Heart right ventricle (tissue), 16 donors: ENCODE measurements at regions not wholly inside any gene's neighbourhood (a gene's known extent, or its start where the extent isn't known, plus 50 kb on each side); places are given as distances from the start of the nearest gene placed in this dataset.

Experiments
- ATAC-seq, 8 donors: fragments of 200-7000 bp; cut with Tn5 transposase; one replicate each; pipeline ENCODE4 v1.9.1; 2020; ENCODE audit warnings: mild to moderate bottlenecking in 8 of 8, moderate library complexity in 8 of 8, moderate number of reproducible peaks in 1 of 8
- DNase-seq, 2 donors: peaks; one replicate each; pipeline ENCODE4 v3.0.0-alpha.2; 2020
- H3K27ac ChIP-seq, 10 donors: fragments of 200-600 bp; sonication (generic) in 2 of 10; one replicate each; pipeline versions ENCODE4 v1.5.0 to v1.8.0; 2020 to 2022; ENCODE audit warnings: mild to moderate bottlenecking in 3 of 10
- H3K27me3 ChIP-seq, 7 donors: fragments of 200-600 bp; one replicate each; pipeline ENCODE4 v1.8.0; 2021 to 2022; ENCODE audit warnings: mild to moderate bottlenecking in 2 of 7
- H3K36me3 ChIP-seq, 9 donors: fragments of 200-600 bp; sonication (generic) in 1 of 9; one replicate each; pipeline versions ENCODE4 v1.5.0 to v1.8.0; 2020 to 2022; ENCODE audit warnings: mild to moderate bottlenecking in 2 of 9
- H3K4me1 ChIP-seq, 9 donors: fragments of 200-600 bp; sonication (generic) in 1 of 9; one replicate each; pipeline versions ENCODE4 v1.5.0 to v1.8.0; 2020 to 2022; ENCODE audit warnings: mild to moderate bottlenecking in 4 of 9
- H3K4me3 ChIP-seq, 10 donors: fragments of 200-600 bp; sonication (generic) in 2 of 10; one replicate each; pipeline versions ENCODE4 v1.5.0 to v1.8.0; 2020 to 2022; ENCODE audit warnings: mild to moderate bottlenecking in 7 of 10, moderate library complexity in 2 of 10
- H3K9me3 ChIP-seq, 11 donors: fragments of 200-600 bp in 10 of 11; sonication (generic) in 2 of 11; one replicate each; pipeline versions ENCODE4 v1.5.0 to v1.8.0; 2013 to 2022; ENCODE audit warnings: mild to moderate bottlenecking in 2 of 11, control low read depth in 1 of 11, moderate library complexity in 1 of 11
- CTCF ChIP-seq, 9 donors: fragments of 200-600 bp; sonication (generic) in 2 of 9; IDR thresholded peaks; one replicate each; pipeline versions ENCODE4 v1.5.0 to v1.8.0; 2021 to 2022; ENCODE audit warnings: antibody characterized with exemption in 9 of 9, mild to moderate bottlenecking in 5 of 9, moderate library complexity in 1 of 9
- WGBS, 2 donors: extraction: QIAGEN DNeasy Blood & Tissue Kit; methylation state at CpG; one replicate each; pipeline ENCODE4 v1.1.7; 2013; ENCODE audit warnings: inconsistent platforms in 1 of 2; 5-methylcytosine and 5-hydroxymethylcytosine counted together
- intact Hi-C, 10 donors: fragments of 100-400 bp; cut with DNase I; formaldehyde crosslinking; loops; one replicate each; pipeline versions ENCODE4 v1.11.1 to v1.14.2; 2022
- donor health status: Arrhythmogenic right ventricular cardiomyopathy.
- donor health status: ischemic (EF 13 %, LVEDD 7.1; RV severe dilation, severe dysfunction).
- donor health status: healthy with polysubstance abuse.
- donor health status: DM: no; HTN: yes; CAD: no.
- donor health status: DM: no; HTN: no; CAD: no.
- donor health status: ischemic (EF 25% LVEDD 6.9; RV normal size, moderate dysfunction).
- donor health status: ischemic (EF 25% LVEDD 5.7; RV mildly dilated, moderate dysfunction).
- donor health status: healthy.
- donor health status: DM: yes; HTN: yes; CAD: no.
- donor health status: Ischemic cardiomyopathy.
- donor health status: ischemic (EF 35%, LVEDD 5.7; RV mildly dilated, moderate dysfunction).
- donor health status: nonischemic (EF 11% LVEDD 7.7; RV severe dilation, severe dysfunction).
- donor health status: DM: yes; HTN: yes; CAD: no.
- donor health status: PGD.
- donor health status: ischemic (EF 29% LVEDD 5.4; RV normal size, mild dysfunction).
- donor health status: nonischemic (EF 23%, LVEDD 6.1; RV moderate dilation, normal function).

- no peak for ATAC-seq
- H3K27ac ChIP-seq = no peak overlapping the region
Measured at GRCh38 chr5:118052503-118052902, 935.8 kb downstream of the DTWD2 start.

GRCh38 chr5:118044169-118044568 is 944.2 kb downstream of the DTWD2 start:
- no peak for DNase-seq
- no peaks in the 10 kb centered on the region for H3K27me3 ChIP-seq
- no peaks in the 10 kb centered on the region for H3K4me1 ChIP-seq
- no peak for ATAC-seq
- H3K4me3 ChIP-seq = no peak overlapping the region
- H3K9me3 ChIP-seq = peaks cover 0 to 8% (median 0%) of the 10 kb centered on the region in 11 donors
- 84 to 88% methylated on average over 4 of the region's 4 CpGs for WGBS, 2 donors
- no peaks in the 10 kb centered on the region for H3K36me3 ChIP-seq
- no peak for TF ChIP-seq CTCF (IDR thresholded peaks at IDR 0.05)
- intact Hi-C loops = no loop called here
- H3K27ac ChIP-seq = no peak overlapping the region

More at GRCh38 chr5:118052503-118052902, 935.8 kb downstream of the DTWD2 start:
- Histone ChIP-seq H3K9me3 (peaks cover 0 to 30% (median 6%) of the 10 kb centered on the region in 11 donors), H3K36me3 (no peaks in the 10 kb centered on the region), H3K4me1 (no peaks in the 10 kb centered on the region), H3K27me3 (no peaks in the 10 kb centered on the region), H3K4me3 (no peak overlapping the region)
- no peak for TF ChIP-seq CTCF (IDR thresholded peaks at IDR 0.05)
- intact Hi-C loops = no loop called here
- no peak for DNase-seq

GRCh38 chr5:118043531-118043930 is 944.8 kb downstream of the DTWD2 start:
- TF ChIP-seq CTCF (IDR thresholded peaks at IDR 0.05) = no peak
- H3K9me3 ChIP-seq = peaks cover 0 to 5% (median 0%) of the 10 kb centered on the region in 11 donors
- intact Hi-C loops = no loop called here

GRCh38 chr5:118042076-118042475 is 946.3 kb downstream of the DTWD2 start:
- Histone ChIP-seq H3K4me1 (no peaks in the 10 kb centered on the region), H3K27me3 (no peaks in the 10 kb centered on the region), H3K9me3 (no peaks in the 10 kb centered on the region), H3K36me3 (no peaks in the 10 kb centered on the region), H3K4me3 (no peak overlapping the region), H3K27ac (no peak overlapping the region)
- ATAC-seq (no peak), DNase-seq (no peak)
- TF ChIP-seq CTCF (IDR thresholded peaks at IDR 0.05) = peak in 4 of 9 donors; percentile 17 to 25 (median 20)
- intact Hi-C loops = no loop called here
- WGBS, 2 donors = 71 to 79% methylated on average over 2 of the region's 2 CpGs

More at GRCh38 chr5:118043531-118043930, 944.8 kb downstream of the DTWD2 start:
- Histone ChIP-seq H3K4me1 (no peaks in the 10 kb centered on the region), H3K4me3 (no peak overlapping the region), H3K36me3 (no peaks in the 10 kb centered on the region), H3K27me3 (no peaks in the 10 kb centered on the region), H3K27ac (no peak overlapping the region)
- ATAC-seq (no peak), DNase-seq (no peak)

GRCh38 chr5:118040496-118040895 is 947.9 kb downstream of the DTWD2 start:
- H3K36me3 ChIP-seq = no peaks in the 10 kb centered on the region

More at GRCh38 chr5:118040496-118040895, 947.9 kb downstream of the DTWD2 start:
- H3K4me3 ChIP-seq = no peak overlapping the region
- intact Hi-C loops = no loop called here
- no peak for ATAC-seq
- TF ChIP-seq CTCF (IDR thresholded peaks at IDR 0.05) = no peak
- H3K27me3 ChIP-seq = no peaks in the 10 kb centered on the region
- WGBS, 2 donors = 47 to 61% methylated on average over 1 of the region's 1 CpG
- no peaks in the 10 kb centered on the region for H3K4me1 ChIP-seq
- no peak for DNase-seq
- H3K27ac ChIP-seq = no peak overlapping the region
- no peaks in the 10 kb centered on the region for H3K9me3 ChIP-seq
